GM12878 (cell line): ENCODE measurements at regions not wholly inside any gene's neighbourhood (a gene's known extent, or its start where the extent isn't known, plus 50 kb on each side); places are given as distances from the start of the nearest gene placed in this dataset.

ENCODE experiments used
- ATF2 ChIP-seq: IDR thresholded peaks from 2 replicates; pipeline ENCODE4 v1.6.1; 2012; ENCODE audit warnings: low read length, inconsistent platforms
- CHD2 ChIP-seq: IDR thresholded peaks from 2 replicates; pipeline ENCODE4 v1.6.1; 2011; ENCODE audit warnings: low read depth, low read length, improper control_type of control experiment, borderline replicate concordance
- FOXM1 ChIP-seq: IDR thresholded peaks from 2 replicates; pipeline ENCODE4 v1.6.1; 2012; ENCODE audit warnings: low read depth, mild to moderate bottlenecking, inconsistent platforms, low read length, moderate library complexity
- JUND ChIP-seq: IDR thresholded peaks from 2 replicates; pipeline ENCODE4 v1.6.1; 2012; ENCODE audit warnings: low read depth, mild to moderate bottlenecking, low read length, improper control_type of control experiment, moderate library complexity
- NFYB ChIP-seq: IDR thresholded peaks from 2 replicates; pipeline ENCODE4 v1.6.1; 2011; ENCODE audit warnings: low read depth, mild to moderate bottlenecking, low read length, improper control_type of control experiment, moderate library complexity; ENCODE audit not compliant: insufficient read depth
- POLR2A ChIP-seq: IDR thresholded peaks from 2 replicates; pipeline ENCODE4 v1.6.1; 2011; ENCODE audit warnings: low read depth, mild to moderate bottlenecking, low read length
- POLR2AphosphoS5 ChIP-seq: IDR thresholded peaks from 2 replicates; pipeline ENCODE4 v1.6.1; 2011; ENCODE audit warnings: mild to moderate bottlenecking, low read length, inconsistent platforms
- RAD21 ChIP-seq: IDR thresholded peaks from 2 replicates; pipeline ENCODE4 v1.6.1; 2011; ENCODE audit warnings: mild to moderate bottlenecking, low read depth, low read length, moderate library complexity; ENCODE audit not compliant: insufficient read depth
- TAF1 ChIP-seq: IDR thresholded peaks from 2 replicates; pipeline ENCODE4 v1.6.1; 2011; ENCODE audit warnings: mild to moderate bottlenecking, low read depth, low read length, borderline replicate concordance
- TARDBP ChIP-seq: IDR thresholded peaks from 2 replicates; pipeline ENCODE4 v1.6.1; 2016; ENCODE audit warnings: borderline replicate concordance
- TF ChIP-seq, protein P1 (sequence below), 3 experiments: IDR thresholded peaks in 2 of 3; conservative IDR thresholded peaks in 1 of 3; 2 replicates each; pipeline ENCODE4 v1.5.1; 2011; ENCODE audit warnings: low read depth in 3 of 3, low read length in 3 of 3, mild to moderate bottlenecking in 3 of 3, control low read depth in 2 of 3, moderate library complexity in 2 of 3, inconsistent platforms in 1 of 3, mixed read lengths in 1 of 3; ENCODE audit not compliant: control insufficient read depth in 2 of 3, insufficient read depth in 1 of 3; ENCODE audit errors: extremely low read depth in 1 of 3
- TF ChIP-seq, protein P2 (sequence below): fragments of 450-650 bp; formaldehyde crosslinking; IDR thresholded peaks from 2 replicates; pipeline ENCODE4 v1.4.0; 2022; ENCODE audit warnings: mild to moderate bottlenecking, moderate library complexity
- TF ChIP-seq, protein P3 (sequence below): IDR thresholded peaks from 2 replicates; pipeline ENCODE4 v1.6.1; 2011; ENCODE audit warnings: low read depth, low read length, improper control_type of control experiment, borderline replicate concordance

DNA sequence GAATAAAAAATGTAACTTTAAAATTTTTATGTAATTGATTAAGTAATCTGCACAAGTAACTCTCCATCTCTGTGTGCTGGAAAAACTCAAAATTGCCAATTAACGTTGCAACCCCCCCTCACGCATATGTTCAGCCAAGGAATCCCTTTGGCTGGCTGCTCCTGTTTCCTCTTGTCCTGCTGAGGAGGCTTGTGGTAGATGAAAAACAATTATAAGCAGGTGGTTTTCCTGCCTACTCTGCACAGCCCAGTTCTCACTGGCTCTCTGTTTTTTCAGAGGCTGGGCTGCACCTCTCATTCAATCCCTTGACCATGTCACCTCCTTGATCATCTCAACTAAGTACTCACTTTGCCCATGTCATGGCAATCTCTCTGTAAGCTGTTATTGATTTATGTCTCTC lies 1068.4 kb downstream of the ARAP2 start:
- no peak for TF ChIP-seq NFYB
- no peak for TF ChIP-seq JUND
- no peak for TF ChIP-seq TAF1
- TF ChIP-seq CHD2 = no peak
- no peak for TF ChIP-seq RAD21
- no peak for TF ChIP-seq POLR2AphosphoS5
- no peak for TF ChIP-seq POLR2A
- TF ChIP-seq ATF2 = no peak
- TF ChIP-seq, protein P1, sequence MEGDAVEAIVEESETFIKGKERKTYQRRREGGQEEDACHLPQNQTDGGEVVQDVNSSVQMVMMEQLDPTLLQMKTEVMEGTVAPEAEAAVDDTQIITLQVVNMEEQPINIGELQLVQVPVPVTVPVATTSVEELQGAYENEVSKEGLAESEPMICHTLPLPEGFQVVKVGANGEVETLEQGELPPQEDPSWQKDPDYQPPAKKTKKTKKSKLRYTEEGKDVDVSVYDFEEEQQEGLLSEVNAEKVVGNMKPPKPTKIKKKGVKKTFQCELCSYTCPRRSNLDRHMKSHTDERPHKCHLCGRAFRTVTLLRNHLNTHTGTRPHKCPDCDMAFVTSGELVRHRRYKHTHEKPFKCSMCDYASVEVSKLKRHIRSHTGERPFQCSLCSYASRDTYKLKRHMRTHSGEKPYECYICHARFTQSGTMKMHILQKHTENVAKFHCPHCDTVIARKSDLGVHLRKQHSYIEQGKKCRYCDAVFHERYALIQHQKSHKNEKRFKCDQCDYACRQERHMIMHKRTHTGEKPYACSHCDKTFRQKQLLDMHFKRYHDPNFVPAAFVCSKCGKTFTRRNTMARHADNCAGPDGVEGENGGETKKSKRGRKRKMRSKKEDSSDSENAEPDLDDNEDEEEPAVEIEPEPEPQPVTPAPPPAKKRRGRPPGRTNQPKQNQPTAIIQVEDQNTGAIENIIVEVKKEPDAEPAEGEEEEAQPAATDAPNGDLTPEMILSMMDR (IDR thresholded peaks at IDR 0.05 in 2 of 3, conservative IDR thresholded peaks at IDR 0.05 in 1 of 3; ENCODE audit: control insufficient read depth in 2 of 3, extremely low read depth in 1 of 3, insufficient read depth in 1 of 3, low read depth in 3 of 3, low read length in 3 of 3) = no peak
- TF ChIP-seq, protein P2, sequence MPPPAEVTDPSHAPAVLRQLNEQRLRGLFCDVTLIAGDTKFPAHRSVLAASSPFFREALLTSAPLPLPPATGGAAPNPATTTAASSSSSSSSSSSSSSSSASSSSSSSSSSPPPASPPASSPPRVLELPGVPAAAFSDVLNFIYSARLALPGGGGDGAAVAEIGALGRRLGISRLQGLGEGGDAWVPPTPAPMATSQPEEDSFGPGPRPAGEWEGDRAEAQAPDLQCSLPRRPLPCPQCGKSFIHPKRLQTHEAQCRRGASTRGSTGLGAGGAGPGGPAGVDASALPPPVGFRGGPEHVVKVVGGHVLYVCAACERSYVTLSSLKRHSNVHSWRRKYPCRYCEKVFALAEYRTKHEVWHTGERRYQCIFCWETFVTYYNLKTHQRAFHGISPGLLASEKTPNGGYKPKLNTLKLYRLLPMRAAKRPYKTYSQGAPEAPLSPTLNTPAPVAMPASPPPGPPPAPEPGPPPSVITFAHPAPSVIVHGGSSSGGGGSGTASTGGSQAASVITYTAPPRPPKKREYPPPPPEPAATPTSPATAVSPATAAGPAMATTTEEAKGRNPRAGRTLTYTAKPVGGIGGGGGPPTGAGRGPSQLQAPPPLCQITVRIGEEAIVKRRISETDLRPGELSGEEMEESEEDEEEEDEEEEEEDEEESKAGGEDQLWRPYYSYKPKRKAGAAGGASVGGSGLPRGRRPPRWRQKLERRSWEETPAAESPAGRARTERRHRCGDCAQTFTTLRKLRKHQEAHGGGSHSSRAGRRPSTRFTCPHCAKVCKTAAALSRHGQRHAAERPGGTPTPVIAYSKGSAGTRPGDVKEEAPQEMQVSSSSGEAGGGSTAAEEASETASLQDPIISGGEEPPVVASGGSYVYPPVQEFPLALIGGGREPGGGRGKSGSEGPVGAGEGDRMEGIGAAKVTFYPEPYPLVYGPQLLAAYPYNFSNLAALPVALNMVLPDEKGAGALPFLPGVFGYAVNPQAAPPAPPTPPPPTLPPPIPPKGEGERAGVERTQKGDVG (CRISPR knock-in tag) = no peak
- TF ChIP-seq, protein P3, sequence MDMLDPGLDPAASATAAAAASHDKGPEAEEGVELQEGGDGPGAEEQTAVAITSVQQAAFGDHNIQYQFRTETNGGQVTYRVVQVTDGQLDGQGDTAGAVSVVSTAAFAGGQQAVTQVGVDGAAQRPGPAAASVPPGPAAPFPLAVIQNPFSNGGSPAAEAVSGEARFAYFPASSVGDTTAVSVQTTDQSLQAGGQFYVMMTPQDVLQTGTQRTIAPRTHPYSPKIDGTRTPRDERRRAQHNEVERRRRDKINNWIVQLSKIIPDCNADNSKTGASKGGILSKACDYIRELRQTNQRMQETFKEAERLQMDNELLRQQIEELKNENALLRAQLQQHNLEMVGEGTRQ = no peak
- TF ChIP-seq FOXM1 = no peak
- no peak for TF ChIP-seq TARDBP
